ENCODE measurements at regions not wholly inside any gene's neighbourhood (a gene's known extent, or its start where the extent isn't known, plus 50 kb on each side); places are given as distances from the start of the nearest gene placed in this dataset.
A peak's percentile ranks its signal among the peaks of the same experiment; 100 is the strongest.

- ATAC-seq = no peak
- no peak for DNase-seq (ENCODE audit: low spot score in 2 of 2)
- H3K9me3 Mint-ChIP-seq = no peaks in the 10 kb centered on the region
- no peaks in the 10 kb centered on the region for H3K36me3 Mint-ChIP-seq
- no peak overlapping the region for H3K27ac Mint-ChIP-seq
Observed at GRCh38 chr4:165684177-165684805, 188.7 kb upstream of the TLL1 start.

GRCh38 chr4:165686756-165687155 is 186.3 kb upstream of the TLL1 start:
- DNase-seq (ENCODE audit: low spot score in 2 of 2) = no peak
- H3K27ac Mint-ChIP-seq = no peak overlapping the region

GRCh38 chr4:165689159-165689558 is 183.9 kb upstream of the TLL1 start:
- ATAC-seq = no peak
- no peaks in the 10 kb centered on the region for H3K9me3 Mint-ChIP-seq
- H3K27ac Mint-ChIP-seq = no peak overlapping the region
- no peaks in the 10 kb centered on the region for H3K36me3 Mint-ChIP-seq
- no peak for DNase-seq (ENCODE audit: low spot score in 2 of 2)

More at GRCh38 chr4:165686756-165687155, 186.3 kb upstream of the TLL1 start:
- no peak for ATAC-seq
- no peaks in the 10 kb centered on the region for H3K36me3 Mint-ChIP-seq
- H3K9me3 Mint-ChIP-seq = no peaks in the 10 kb centered on the region

GRCh38 chr4:165692082-165692481 is 181.0 kb upstream of the TLL1 start:
- ATAC-seq = no peak
- no peaks in the 10 kb centered on the region for H3K9me3 Mint-ChIP-seq
- DNase-seq (ENCODE audit: low spot score in 2 of 2) = no peak
- no peak overlapping the region for H3K27ac Mint-ChIP-seq
- H3K36me3 Mint-ChIP-seq = no peaks in the 10 kb centered on the region

GRCh38 chr4:165698272-165698671 is 174.8 kb upstream of the TLL1 start:
- no peak overlapping the region for H3K27ac Mint-ChIP-seq
- no peaks in the 10 kb centered on the region for H3K36me3 Mint-ChIP-seq
- DNase-seq (ENCODE audit: low spot score in 2 of 2) = no peak
- ATAC-seq = no peak
- H3K9me3 Mint-ChIP-seq = no peaks in the 10 kb centered on the region

- H3K27ac Mint-ChIP-seq = no peak overlapping the region
- no peaks in the 10 kb centered on the region for H3K36me3 Mint-ChIP-seq
- ATAC-seq (no peak), DNase-seq (ENCODE audit: low spot score in 2 of 2) (no peak)
- H3K9me3 Mint-ChIP-seq = no peaks in the 10 kb centered on the region
Observed at GRCh38 chr4:165699055-165699454, 174.0 kb upstream of the TLL1 start.

- ATAC-seq = peak in 1 of 2 donors; percentile 20
- no peaks in the 10 kb centered on the region for H3K36me3 Mint-ChIP-seq
- no peaks in the 10 kb centered on the region for H3K9me3 Mint-ChIP-seq
- no peak for DNase-seq (ENCODE audit: low spot score in 2 of 2)
- no peak overlapping the region for H3K27ac Mint-ChIP-seq
Observed at GRCh38 chr4:165700855-165701254, 172.2 kb upstream of the TLL1 start.

- ATAC-seq (no peak), DNase-seq (ENCODE audit: low spot score in 2 of 2) (no peak)
- Mint-ChIP-seq H3K27ac (no peak overlapping the region), H3K9me3 (no peaks in the 10 kb centered on the region), H3K36me3 (no peaks in the 10 kb centered on the region)
Observed at GRCh38 chr4:165707128-165707527, 165.9 kb upstream of the TLL1 start.

GRCh38 chr4:165709516-165709915 is 163.5 kb upstream of the TLL1 start:
- no peaks in the 10 kb centered on the region for H3K9me3 Mint-ChIP-seq
- no peak overlapping the region for H3K27ac Mint-ChIP-seq
- DNase-seq (ENCODE audit: low spot score in 2 of 2) = no peak
- ATAC-seq = no peak
- H3K36me3 Mint-ChIP-seq = no peaks in the 10 kb centered on the region

- no peaks in the 10 kb centered on the region for H3K9me3 Mint-ChIP-seq
- ATAC-seq (no peak), DNase-seq (ENCODE audit: low spot score in 2 of 2) (no peak)
- no peak overlapping the region for H3K27ac Mint-ChIP-seq
- no peaks in the 10 kb centered on the region for H3K36me3 Mint-ChIP-seq
Observed at GRCh38 chr4:165709973-165710526, 163.0 kb upstream of the TLL1 start.

- ATAC-seq (no peak), DNase-seq (ENCODE audit: low spot score in 2 of 2) (no peak)
- Mint-ChIP-seq H3K27ac (no peak overlapping the region), H3K9me3 (no peaks in the 10 kb centered on the region), H3K36me3 (no peaks in the 10 kb centered on the region)
Observed at GRCh38 chr4:165711436-165711835, 161.6 kb upstream of the TLL1 start.

GRCh38 chr4:165711912-165712311 is 161.1 kb upstream of the TLL1 start:
- DNase-seq (ENCODE audit: low spot score in 2 of 2) = no peak
- no peak for ATAC-seq
- Mint-ChIP-seq H3K9me3 (no peaks in the 10 kb centered on the region), H3K27ac (no peak overlapping the region), H3K36me3 (no peaks in the 10 kb centered on the region)

- Mint-ChIP-seq H3K27ac (no peak overlapping the region), H3K36me3 (no peaks in the 10 kb centered on the region), H3K9me3 (no peaks in the 10 kb centered on the region)
- DNase-seq (ENCODE audit: low spot score in 2 of 2) = no peak
- no peak for ATAC-seq
Observed at GRCh38 chr4:165714650-165715049, 158.4 kb upstream of the TLL1 start.

GRCh38 chr4:165715211-165715610 is 157.8 kb upstream of the TLL1 start:
- ATAC-seq (no peak), DNase-seq (ENCODE audit: low spot score in 2 of 2) (no peak)
- Mint-ChIP-seq H3K36me3 (no peaks in the 10 kb centered on the region), H3K27ac (no peak overlapping the region), H3K9me3 (no peaks in the 10 kb centered on the region)

GRCh38 chr4:165715989-165716388 is 157.0 kb upstream of the TLL1 start:
- ATAC-seq = no peak
- Mint-ChIP-seq H3K27ac (no peak overlapping the region), H3K9me3 (no peaks in the 10 kb centered on the region), H3K36me3 (no peaks in the 10 kb centered on the region)
- no peak for DNase-seq (ENCODE audit: low spot score in 2 of 2)

GRCh38 chr4:165716472-165716871 is 156.6 kb upstream of the TLL1 start:
- no peak for ATAC-seq
- H3K27ac Mint-ChIP-seq = no peak overlapping the region
- no peak for DNase-seq (ENCODE audit: low spot score in 2 of 2)
- no peaks in the 10 kb centered on the region for H3K36me3 Mint-ChIP-seq
- no peaks in the 10 kb centered on the region for H3K9me3 Mint-ChIP-seq

- Mint-ChIP-seq H3K36me3 (no peaks in the 10 kb centered on the region), H3K27ac (no peak overlapping the region), H3K9me3 (no peaks in the 10 kb centered on the region)
- no peak for DNase-seq (ENCODE audit: low spot score in 2 of 2)
- no peak for ATAC-seq
Observed at GRCh38 chr4:165718660-165719059, 154.4 kb upstream of the TLL1 start.

- Mint-ChIP-seq H3K9me3 (no peaks in the 10 kb centered on the region), H3K36me3 (no peaks in the 10 kb centered on the region), H3K27ac (no peak overlapping the region)
- no peak for ATAC-seq
- no peak for DNase-seq (ENCODE audit: low spot score in 2 of 2)
Observed at GRCh38 chr4:165720411-165721082, 152.5 kb upstream of the TLL1 start.
